BLaER1 (cell line): ENCODE measurements at regions not wholly inside any gene's neighbourhood (a gene's known extent, or its start where the extent isn't known, plus 50 kb on each side); places are given as distances from the start of the nearest gene placed in this dataset.

Experiments used
- H3K27ac ChIP-seq: shearing (Covaris generic); formaldehyde crosslinking; 2 replicates; pipeline ENCODE4 v1.8.1; 2022
- H3K27me3 ChIP-seq: shearing (Covaris generic); formaldehyde crosslinking; 2 replicates; pipeline ENCODE4 v1.8.1; 2022
- H3K36me3 ChIP-seq: shearing (Covaris generic); formaldehyde crosslinking; 2 replicates; pipeline ENCODE4 v1.8.1; 2022
- H3K4me1 ChIP-seq: shearing (Covaris generic); formaldehyde crosslinking; 2 replicates; pipeline ENCODE4 v1.8.1; 2022
- H3K4me2 ChIP-seq: shearing (Covaris generic); formaldehyde crosslinking; 2 replicates; pipeline ENCODE4 v1.8.1; 2022
- H3K4me3 ChIP-seq: shearing (Covaris generic); formaldehyde crosslinking; 2 replicates; pipeline ENCODE4 v1.8.1; 2022
- H3K9ac ChIP-seq: shearing (Covaris generic); formaldehyde crosslinking; 2 replicates; pipeline ENCODE4 v1.8.1; 2022
- H3K9me3 ChIP-seq: shearing (Covaris generic); formaldehyde crosslinking; 2 replicates; pipeline ENCODE4 v1.8.1; 2022
- H4K20me1 ChIP-seq: shearing (Covaris generic); formaldehyde crosslinking; 2 replicates; pipeline ENCODE4 v1.8.1; 2022
- Cebpa-rat ChIP-seq: shearing (Covaris generic); IDR thresholded peaks from 2 replicates; pipeline ENCODE4 v1.8.1; 2022

GRCh38 chr5:96094904-96095303 lies 133.3 kb upstream of the ELL2 start:
- H3K4me2 ChIP-seq, result no peak overlapping the region
- no peaks in the 10 kb centered on the region for H3K9me3 ChIP-seq
- H4K20me1 ChIP-seq, result no peaks in the 10 kb centered on the region
- H3K9ac ChIP-seq, result no peak overlapping the region
- no peak for TF ChIP-seq Cebpa-rat
- H3K4me1 ChIP-seq, result peaks cover 9% of the 10 kb centered on the region
- no peaks in the 10 kb centered on the region for H3K27me3 ChIP-seq
- no peak overlapping the region for H3K4me3 ChIP-seq
- no peak overlapping the region for H3K27ac ChIP-seq
- no peaks in the 10 kb centered on the region for H3K36me3 ChIP-seq

GRCh38 chr5:96093890-96094381 lies 132.3 kb upstream of the ELL2 start:
- Histone ChIP-seq H3K27me3 (no peaks in the 10 kb centered on the region), H3K9ac (no peak overlapping the region), H3K4me3 (no peak overlapping the region), H3K9me3 (no peaks in the 10 kb centered on the region), H3K27ac (no peak overlapping the region), H3K4me2 (no peak overlapping the region), H3K4me1 (peaks cover 9% of the 10 kb centered on the region), H4K20me1 (no peaks in the 10 kb centered on the region), H3K36me3 (no peaks in the 10 kb centered on the region)
- TF ChIP-seq Cebpa-rat, result no peak

- no peak overlapping the region for H3K4me3 ChIP-seq
- H3K27ac ChIP-seq, result no peak overlapping the region
- TF ChIP-seq Cebpa-rat, result no peak
- no peaks in the 10 kb centered on the region for H4K20me1 ChIP-seq
- H3K27me3 ChIP-seq, result no peaks in the 10 kb centered on the region
- no peaks in the 10 kb centered on the region for H3K9me3 ChIP-seq
- no peaks in the 10 kb centered on the region for H3K36me3 ChIP-seq
- H3K4me1 ChIP-seq, result peaks cover 9% of the 10 kb centered on the region
- no peak overlapping the region for H3K9ac ChIP-seq
- no peak overlapping the region for H3K4me2 ChIP-seq
Measured at GRCh38 chr5:96093340-96093739, 131.7 kb upstream of the ELL2 start.

GRCh38 chr5:96091874-96092273 lies 130.2 kb upstream of the ELL2 start:
- Histone ChIP-seq H3K9ac (no peak overlapping the region), H4K20me1 (no peaks in the 10 kb centered on the region), H3K27me3 (no peaks in the 10 kb centered on the region), H3K4me1 (peaks cover 9% of the 10 kb centered on the region), H3K9me3 (no peaks in the 10 kb centered on the region), H3K4me3 (no peak overlapping the region), H3K36me3 (no peaks in the 10 kb centered on the region), H3K4me2 (no peak overlapping the region), H3K27ac (no peak overlapping the region)
- TF ChIP-seq Cebpa-rat, result no peak

GRCh38 chr5:96090215-96090614 lies 128.6 kb upstream of the ELL2 start:
- no peaks in the 10 kb centered on the region for H3K27me3 ChIP-seq
- H3K9ac ChIP-seq, result no peak overlapping the region
- H3K4me3 ChIP-seq, result no peak overlapping the region
- no peaks in the 10 kb centered on the region for H3K36me3 ChIP-seq
- no peak overlapping the region for H3K27ac ChIP-seq
- peaks cover 9% of the 10 kb centered on the region for H3K4me1 ChIP-seq
- H3K9me3 ChIP-seq, result no peaks in the 10 kb centered on the region
- no peak for TF ChIP-seq Cebpa-rat
- H3K4me2 ChIP-seq, result no peak overlapping the region
- no peaks in the 10 kb centered on the region for H4K20me1 ChIP-seq

- H3K27ac ChIP-seq, result no peak overlapping the region
- H3K9ac ChIP-seq, result no peak overlapping the region
- no peak for TF ChIP-seq Cebpa-rat
- no peaks in the 10 kb centered on the region for H3K27me3 ChIP-seq
- no peaks in the 10 kb centered on the region for H3K9me3 ChIP-seq
- H3K4me2 ChIP-seq, result no peak overlapping the region
- no peaks in the 10 kb centered on the region for H3K36me3 ChIP-seq
- H3K4me3 ChIP-seq, result no peak overlapping the region
- H4K20me1 ChIP-seq, result no peaks in the 10 kb centered on the region
- peaks cover 9% of the 10 kb centered on the region for H3K4me1 ChIP-seq
Measured at GRCh38 chr5:96088706-96089498, 127.3 kb upstream of the ELL2 start.

- Histone ChIP-seq H3K4me2 (no peak overlapping the region), H3K4me3 (no peak overlapping the region), H4K20me1 (no peaks in the 10 kb centered on the region), H3K27ac (no peak overlapping the region), H3K9ac (no peak overlapping the region), H3K27me3 (no peaks in the 10 kb centered on the region), H3K36me3 (no peaks in the 10 kb centered on the region), H3K9me3 (no peaks in the 10 kb centered on the region), H3K4me1 (peaks cover 9% of the 10 kb centered on the region)
- TF ChIP-seq Cebpa-rat, result no peak
Measured at GRCh38 chr5:96087939-96088338, 126.3 kb upstream of the ELL2 start.

- H3K4me2 ChIP-seq, result no peak overlapping the region
- no peak for TF ChIP-seq Cebpa-rat
- no peaks in the 10 kb centered on the region for H4K20me1 ChIP-seq
- no peaks in the 10 kb centered on the region for H3K36me3 ChIP-seq
- no peak overlapping the region for H3K27ac ChIP-seq
- H3K9me3 ChIP-seq, result no peaks in the 10 kb centered on the region
- H3K27me3 ChIP-seq, result no peaks in the 10 kb centered on the region
- no peak overlapping the region for H3K4me3 ChIP-seq
- H3K9ac ChIP-seq, result no peak overlapping the region
- H3K4me1 ChIP-seq, result no peaks in the 10 kb centered on the region
Measured at GRCh38 chr5:96084874-96085506, 123.3 kb upstream of the ELL2 start.

GRCh38 chr5:96083361-96083881 lies 121.8 kb upstream of the ELL2 start:
- no peak overlapping the region for H3K4me3 ChIP-seq
- no peaks in the 10 kb centered on the region for H3K27me3 ChIP-seq
- no peaks in the 10 kb centered on the region for H3K36me3 ChIP-seq
- no peak overlapping the region for H3K9ac ChIP-seq
- no peak overlapping the region for H3K27ac ChIP-seq
- H3K9me3 ChIP-seq, result no peaks in the 10 kb centered on the region
- no peak for TF ChIP-seq Cebpa-rat
- no peaks in the 10 kb centered on the region for H4K20me1 ChIP-seq
- H3K4me1 ChIP-seq, result no peaks in the 10 kb centered on the region
- H3K4me2 ChIP-seq, result no peak overlapping the region

GRCh38 chr5:96081276-96081858 lies 119.7 kb upstream of the ELL2 start:
- no peaks in the 10 kb centered on the region for H4K20me1 ChIP-seq
- H3K4me1 ChIP-seq, result no peaks in the 10 kb centered on the region
- no peak overlapping the region for H3K4me2 ChIP-seq
- no peak for TF ChIP-seq Cebpa-rat
- H3K9me3 ChIP-seq, result no peaks in the 10 kb centered on the region
- no peak overlapping the region for H3K9ac ChIP-seq
- no peaks in the 10 kb centered on the region for H3K36me3 ChIP-seq
- no peak overlapping the region for H3K4me3 ChIP-seq
- no peaks in the 10 kb centered on the region for H3K27me3 ChIP-seq
- H3K27ac ChIP-seq, result no peak overlapping the region
